H9 (cell line): ENCODE measurements at regions not wholly inside any gene's neighbourhood (a gene's known extent, or its start where the extent isn't known, plus 50 kb on each side); places are given as distances from the start of the nearest gene placed in this dataset.

Experiments used
- DNase-seq: peaks from one replicate; pipeline ENCODE4 v3.0.0-alpha.2; 2017
- H2AFZ ChIP-seq: one replicate; pipeline ENCODE4 v1.6.1; 2013; ENCODE audit warnings: mild to moderate bottlenecking, low read length, control low read depth, moderate library complexity
- H2AK5ac ChIP-seq: 2 replicates; pipeline ENCODE4 v1.6.1; 2013; ENCODE audit warnings: low read length, control low read depth, mixed read lengths; ENCODE audit not compliant: insufficient read length
- H2BK120ac ChIP-seq: one replicate; pipeline ENCODE4 v1.6.1; 2013; ENCODE audit warnings: low read depth, mild to moderate bottlenecking, low read length, control low read depth, inconsistent platforms; ENCODE audit not compliant: poor library complexity, severe bottlenecking
- H2BK12ac ChIP-seq: 2 replicates; pipeline ENCODE4 v1.6.1; 2013; ENCODE audit warnings: low read length, control low read depth, mixed read lengths, low read depth; ENCODE audit not compliant: insufficient read length
- H2BK15ac ChIP-seq: 2 replicates; pipeline ENCODE4 v1.6.1; 2013; ENCODE audit warnings: low read depth, low read length, control low read depth
- H2BK20ac ChIP-seq: one replicate; pipeline ENCODE4 v1.6.1; 2013; ENCODE audit warnings: low read depth, mild to moderate bottlenecking, low read length, control low read depth, inconsistent platforms; ENCODE audit not compliant: poor library complexity, severe bottlenecking
- H2BK5ac ChIP-seq: 2 replicates; pipeline ENCODE4 v1.6.1; 2013; ENCODE audit warnings: low read length, control low read depth, mixed read lengths; ENCODE audit not compliant: insufficient read length
- H3K14ac ChIP-seq: 2 replicates; pipeline ENCODE4 v1.6.1; 2013; ENCODE audit warnings: low read length, control low read depth; ENCODE audit not compliant: insufficient read depth
- H3K18ac ChIP-seq: 2 replicates; pipeline ENCODE4 v1.6.1; 2013; ENCODE audit warnings: low read depth, mild to moderate bottlenecking, mixed read lengths, low read length, control low read depth; ENCODE audit not compliant: insufficient read length
- H3K23ac ChIP-seq: 2 replicates; pipeline ENCODE4 v1.6.1; 2013; ENCODE audit warnings: low read length, control low read depth, mixed read lengths, low read depth; ENCODE audit not compliant: insufficient read length
- H3K23me2 ChIP-seq: 2 replicates; pipeline ENCODE4 v1.6.1; 2013; ENCODE audit warnings: low read depth, mild to moderate bottlenecking, mixed read lengths, low read length, control low read depth; ENCODE audit not compliant: insufficient read length, poor library complexity, severe bottlenecking
- H3K27ac ChIP-seq: 2 replicates; pipeline ENCODE4 v1.5.1; 2013; ENCODE audit warnings: low read length, control low read depth, mixed read lengths, low read depth; ENCODE audit not compliant: insufficient read length
- H3K27me3 ChIP-seq: 2 replicates; pipeline ENCODE4 v1.6.1; 2013; ENCODE audit warnings: low read length, control low read depth, inconsistent platforms; ENCODE audit not compliant: insufficient read depth
- H3K4ac ChIP-seq: 2 replicates; pipeline ENCODE4 v1.6.1; 2013; ENCODE audit warnings: low read depth, mild to moderate bottlenecking, control low read depth, inconsistent platforms, low read length, moderate library complexity
- H3K4me1 ChIP-seq: 2 replicates; pipeline ENCODE4 v1.6.1; 2013; ENCODE audit warnings: low read length, control low read depth, inconsistent platforms; ENCODE audit not compliant: insufficient read depth
- H3K4me2 ChIP-seq: 2 replicates; pipeline ENCODE4 v1.6.1; 2013; ENCODE audit warnings: low read length, control low read depth, mixed read lengths; ENCODE audit not compliant: insufficient read length, insufficient read depth
- H3K56ac ChIP-seq: 2 replicates; pipeline ENCODE4 v1.6.1; 2013; ENCODE audit warnings: low read depth, mild to moderate bottlenecking, mixed read lengths, low read length, control low read depth; ENCODE audit not compliant: insufficient read length
- H3K79me1 ChIP-seq: 2 replicates; pipeline ENCODE4 v1.6.1; 2013; ENCODE audit warnings: low read depth, mild to moderate bottlenecking, moderate library complexity, low read length, control low read depth, inconsistent platforms; ENCODE audit not compliant: insufficient read depth, poor library complexity, severe bottlenecking
- H3K79me2 ChIP-seq: 2 replicates; pipeline ENCODE4 v1.6.1; 2013; ENCODE audit warnings: low read length, control low read depth, inconsistent platforms; ENCODE audit not compliant: insufficient read depth
- H3K9ac ChIP-seq: 2 replicates; pipeline ENCODE4 v1.6.1; 2013; ENCODE audit warnings: low read length, control low read depth, mixed read lengths; ENCODE audit not compliant: insufficient read length; ENCODE audit errors: extremely low read depth
- H3K9me3 ChIP-seq: one replicate; pipeline ENCODE4 v1.6.1; 2013; ENCODE audit warnings: low read depth, low read length, inconsistent platforms; ENCODE audit not compliant: control insufficient read depth
- H3T11ph ChIP-seq: one replicate; pipeline ENCODE4 v1.6.1; 2013; ENCODE audit warnings: mild to moderate bottlenecking, low read length, control low read depth, inconsistent platforms
- H4K20me1 ChIP-seq: one replicate; pipeline ENCODE4 v1.6.1; 2013; ENCODE audit not compliant: control insufficient read depth, insufficient read length, insufficient read depth
- H4K5ac ChIP-seq: 2 replicates; pipeline ENCODE4 v1.6.1; 2013; ENCODE audit warnings: low read depth, mild to moderate bottlenecking, mixed read lengths, low read length, control low read depth; ENCODE audit not compliant: insufficient read length
- H4K8ac ChIP-seq: replicated peaks from 2 replicates; pipeline ENCODE4 v1.6.1; 2013; ENCODE audit warnings: low read length, control low read depth, mixed read lengths, low read depth; ENCODE audit not compliant: insufficient read length
- H4K91ac ChIP-seq: 2 replicates; pipeline ENCODE4 v1.6.1; 2013; ENCODE audit warnings: low read depth, mild to moderate bottlenecking, moderate library complexity, mixed read lengths, low read length, control low read depth; ENCODE audit not compliant: insufficient read length
- H3K27ac Mint-ChIP-seq, 3 experiments: 2 replicates in 2 of 3; 3 replicates in 1 of 3; pipeline ENCODE4 v1.8.0; 2020 to 2021; ENCODE audit warnings: mixed read lengths in 3 of 3, mild to moderate bottlenecking in 1 of 3, moderate library complexity in 1 of 3
- H3K27me3 Mint-ChIP-seq: 2 replicates; pipeline ENCODE4 v1.8.0; 2021; ENCODE audit warnings: low read depth, mild to moderate bottlenecking, moderate library complexity, mixed read lengths
- H3K36me3 Mint-ChIP-seq, 3 experiments: 2 replicates in 2 of 3; 3 replicates in 1 of 3; pipeline ENCODE4 v1.8.0; 2020 to 2021; ENCODE audit warnings: low read depth in 3 of 3, mixed read lengths in 3 of 3; ENCODE audit not compliant: insufficient read depth in 1 of 3
- H3K4me1 Mint-ChIP-seq, 2 experiments: 2 replicates each; pipeline ENCODE4 v1.8.0; 2020; ENCODE audit warnings: mixed read lengths in 2 of 2
- H3K4me3 Mint-ChIP-seq, 2 experiments: 2 replicates in 1 of 2; 3 replicates in 1 of 2; pipeline ENCODE4 v1.8.0; 2020 to 2021; ENCODE audit warnings: mild to moderate bottlenecking in 2 of 2, mixed read lengths in 2 of 2, moderate library complexity in 1 of 2
- H3K9me3 Mint-ChIP-seq, 2 experiments: 2 replicates in 1 of 2; 3 replicates in 1 of 2; pipeline ENCODE4 v1.8.0; 2020; ENCODE audit warnings: mild to moderate bottlenecking in 2 of 2, mixed read lengths in 2 of 2, moderate library complexity in 1 of 2
- WGBS: extraction: QIAGEN DNeasy Blood & Tissue Kit; methylation state at CpG from one replicate; pipeline ENCODE4 v1.1.7; 2013; ENCODE audit warnings: missing lambda C conversion rate, low lambda C conversion rate, mixed read lengths; ENCODE audit not compliant: insufficient read length; ENCODE audit errors: extremely low coverage; 5-methylcytosine and 5-hydroxymethylcytosine counted together
- TF ChIP-seq, protein P1 (sequence below): fragments of 200-600 bp; sonication (generic); conservative IDR thresholded peaks from 3 replicates; pipeline ENCODE4 v1.8.0; 2021; ENCODE audit warnings: antibody characterized with exemption, mild to moderate bottlenecking

DNA sequence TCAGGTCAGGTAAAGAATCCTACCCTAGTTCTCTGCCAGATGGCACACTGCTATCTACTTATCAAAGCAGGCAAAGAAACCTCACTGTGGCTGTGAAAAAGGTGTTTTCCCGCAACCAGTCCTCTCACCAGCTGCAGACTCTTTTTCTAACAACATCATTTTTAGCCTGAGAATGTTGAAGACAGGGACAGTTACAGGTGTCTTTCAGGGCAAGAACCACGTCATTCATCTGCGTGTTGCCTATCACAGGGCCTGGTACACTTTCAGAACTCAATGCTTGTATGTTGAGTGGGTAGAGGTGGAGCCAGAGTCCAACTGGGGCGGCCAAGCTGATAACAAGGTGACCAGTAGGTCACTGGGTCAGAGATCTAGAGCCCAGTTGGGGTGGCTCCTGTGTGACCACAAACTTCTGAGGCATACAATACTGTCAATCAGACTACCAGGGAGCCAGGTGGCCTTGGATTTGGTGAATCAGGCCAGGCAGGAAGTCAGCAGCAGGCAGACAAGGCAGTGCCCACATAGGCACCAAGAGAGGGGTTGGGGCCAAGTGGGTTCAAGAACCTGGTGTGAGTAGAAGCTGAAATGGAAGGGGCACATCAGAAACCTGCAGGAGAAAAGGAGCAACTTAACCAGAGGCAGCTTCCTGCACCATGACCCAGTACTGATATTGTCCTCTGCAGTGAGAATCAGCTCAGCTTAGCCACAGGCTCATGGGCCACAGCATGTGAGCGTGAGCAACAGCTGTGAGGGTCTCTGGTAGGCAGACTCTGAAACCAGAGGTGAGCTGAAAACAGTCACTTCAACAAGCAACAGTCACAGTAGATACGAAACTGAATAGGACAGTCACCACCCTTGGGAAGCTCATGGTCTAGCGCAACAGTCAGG, 123.6 kb downstream of the DTL start:
- Histone ChIP-seq H4K91ac (no peak overlapping the region), H2BK15ac (no peak overlapping the region), H4K20me1 (no peaks in the 10 kb centered on the region), H3K4me2 (no peak overlapping the region), H3K4me1 (no peaks in the 10 kb centered on the region), H4K5ac (no peak overlapping the region), H2BK5ac (no peak overlapping the region), H2AFZ (no peak overlapping the region), H3K9ac (no peak overlapping the region), H4K8ac (no peak overlapping the region), H3K4ac (no peak overlapping the region), H3K79me1 (no peaks in the 10 kb centered on the region), H2BK20ac (no peak overlapping the region), H3K23ac (no peak overlapping the region), H3K79me2 (no peaks in the 10 kb centered on the region), H3K27me3 (no peaks in the 10 kb centered on the region), H2BK120ac (no peak overlapping the region), H3K23me2 (no peaks in the 10 kb centered on the region), H3T11ph (no peak overlapping the region), H2BK12ac (no peak overlapping the region), H3K9me3 (no peaks in the 10 kb centered on the region), H3K14ac (no peak overlapping the region), H3K27ac (no peak overlapping the region), H3K56ac (no peak overlapping the region), H3K18ac (no peak overlapping the region), H2AK5ac (no peak overlapping the region)
- H3K9me3 Mint-ChIP-seq, result no peaks in the 10 kb centered on the region
- no peaks in the 10 kb centered on the region for H3K27me3 Mint-ChIP-seq
- H3K36me3 Mint-ChIP-seq, result no peaks in the 10 kb centered on the region; a peak in 2 of 7 replicates
- no peaks in the 10 kb centered on the region for H3K4me1 Mint-ChIP-seq
- H3K4me3 Mint-ChIP-seq, result no peak overlapping the region
- no CpG with 5 or more reads among the region's 7 CpGs for WGBS
- H3K27ac Mint-ChIP-seq, result peak overlapping the region in 1 of 3 experiments; percentile 70; a peak in 1 of 7 replicates
- DNase-seq, result no peak
- TF ChIP-seq, protein P1, sequence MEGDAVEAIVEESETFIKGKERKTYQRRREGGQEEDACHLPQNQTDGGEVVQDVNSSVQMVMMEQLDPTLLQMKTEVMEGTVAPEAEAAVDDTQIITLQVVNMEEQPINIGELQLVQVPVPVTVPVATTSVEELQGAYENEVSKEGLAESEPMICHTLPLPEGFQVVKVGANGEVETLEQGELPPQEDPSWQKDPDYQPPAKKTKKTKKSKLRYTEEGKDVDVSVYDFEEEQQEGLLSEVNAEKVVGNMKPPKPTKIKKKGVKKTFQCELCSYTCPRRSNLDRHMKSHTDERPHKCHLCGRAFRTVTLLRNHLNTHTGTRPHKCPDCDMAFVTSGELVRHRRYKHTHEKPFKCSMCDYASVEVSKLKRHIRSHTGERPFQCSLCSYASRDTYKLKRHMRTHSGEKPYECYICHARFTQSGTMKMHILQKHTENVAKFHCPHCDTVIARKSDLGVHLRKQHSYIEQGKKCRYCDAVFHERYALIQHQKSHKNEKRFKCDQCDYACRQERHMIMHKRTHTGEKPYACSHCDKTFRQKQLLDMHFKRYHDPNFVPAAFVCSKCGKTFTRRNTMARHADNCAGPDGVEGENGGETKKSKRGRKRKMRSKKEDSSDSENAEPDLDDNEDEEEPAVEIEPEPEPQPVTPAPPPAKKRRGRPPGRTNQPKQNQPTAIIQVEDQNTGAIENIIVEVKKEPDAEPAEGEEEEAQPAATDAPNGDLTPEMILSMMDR, result no peak
